ENCODE measurements at regions not wholly inside any gene's neighbourhood (a gene's known extent, or its start where the extent isn't known, plus 50 kb on each side); places are given as distances from the start of the nearest gene placed in this dataset.

- TF ChIP-seq DR1 (CRISPR knock-in tag; IDR thresholded peaks at IDR 0.05): no peak
- TF ChIP-seq GMEB2 (CRISPR knock-in tag; IDR thresholded peaks at IDR 0.05; ENCODE audit: low read depth): no peak; the same call in 1 of the 2 replicates
- no peak for TF ChIP-seq ZNF737 (CRISPR knock-in tag; IDR thresholded peaks at IDR 0.05; ENCODE audit: borderline replicate concordance)
- 0 out of 2 replicates have a peak, but pooled peaks have one; percentile 38 for TF ChIP-seq TRIM24 (CRISPR knock-in tag; IDR thresholded peaks at IDR 0.05)
- TF ChIP-seq PHF21A (CRISPR knock-in tag; IDR thresholded peaks at IDR 0.05): peak; percentile 72
- TF ChIP-seq ZNF644 (CRISPR knock-in tag; IDR thresholded peaks at IDR 0.05; ENCODE audit: low read depth): peak; percentile 48; the same call in 1 of the 2 replicates
- peak; percentile 66; the same call in 1 of the 2 replicates for TF ChIP-seq SALL1 (CRISPR knock-in tag; IDR thresholded peaks at IDR 0.05)
- peak; percentile 97 for TF ChIP-seq CEBPG (CRISPR knock-in tag; IDR thresholded peaks at IDR 0.05)
- peak; percentile 69; the same call in 1 of the 2 replicates for TF ChIP-seq IRF2 (CRISPR knock-in tag; IDR thresholded peaks at IDR 0.05)
- TF ChIP-seq ZNF615 (CRISPR knock-in tag; IDR thresholded peaks at IDR 0.05; ENCODE audit: borderline replicate concordance): peak; percentile 78; the same call in 1 of the 2 replicates
- peak; percentile 91 for TF ChIP-seq HDAC2 (CRISPR knock-in tag; IDR thresholded peaks at IDR 0.05)
- peak; percentile 66; the same call in 1 of the 2 replicates for TF ChIP-seq ZNF580 (CRISPR knock-in tag; IDR thresholded peaks at IDR 0.05; ENCODE audit: borderline replicate concordance, low read depth)
- TF ChIP-seq MIXL1 (CRISPR knock-in tag; IDR thresholded peaks at IDR 0.05): peak; percentile 92
- peak; percentile 33; the same call in 1 of the 2 replicates for TF ChIP-seq HMGXB3 (CRISPR knock-in tag; IDR thresholded peaks at IDR 0.05; ENCODE audit: borderline replicate concordance)
- peak; percentile 95; the same call in 1 of the 2 replicates for TF ChIP-seq RNF219 (CRISPR knock-in tag; IDR thresholded peaks at IDR 0.05)
- peak; percentile 76 for TF ChIP-seq TCF7 (IDR thresholded peaks at IDR 0.05; ENCODE audit: low read depth)
- TF ChIP-seq MAFK (conservative IDR thresholded peaks at IDR 0.05 in 1 of 2, IDR thresholded peaks at IDR 0.05 in 1 of 2; ENCODE audit: low read length in 2 of 2): peak in 1 of 2 experiments; percentile 15; a peak in 1 of 4 replicates
These were observed 94.7 kb upstream of the FOXN2 start (continued) for GRCh38 chr2:48219555-48220436.
